HG02852 (cell line): ENCODE measurements at regions not wholly inside any gene's neighbourhood (a gene's known extent, or its start where the extent isn't known, plus 50 kb on each side); places are given as distances from the start of the nearest gene placed in this dataset.
"Not testable (repeated sequence)": the region's sequence is repeated elsewhere in the genome, so short reads cannot be mapped to it uniquely, and the experiment has no call there.

Experiments
- ATAC-seq: cut with Tn5 transposase; IDR thresholded peaks from one replicate; pipeline ENCODE4 v1.9.1; 2021; ENCODE audit warnings: mild to moderate bottlenecking, moderate library complexity; ENCODE audit not compliant: unreplicated experiment

DNA sequence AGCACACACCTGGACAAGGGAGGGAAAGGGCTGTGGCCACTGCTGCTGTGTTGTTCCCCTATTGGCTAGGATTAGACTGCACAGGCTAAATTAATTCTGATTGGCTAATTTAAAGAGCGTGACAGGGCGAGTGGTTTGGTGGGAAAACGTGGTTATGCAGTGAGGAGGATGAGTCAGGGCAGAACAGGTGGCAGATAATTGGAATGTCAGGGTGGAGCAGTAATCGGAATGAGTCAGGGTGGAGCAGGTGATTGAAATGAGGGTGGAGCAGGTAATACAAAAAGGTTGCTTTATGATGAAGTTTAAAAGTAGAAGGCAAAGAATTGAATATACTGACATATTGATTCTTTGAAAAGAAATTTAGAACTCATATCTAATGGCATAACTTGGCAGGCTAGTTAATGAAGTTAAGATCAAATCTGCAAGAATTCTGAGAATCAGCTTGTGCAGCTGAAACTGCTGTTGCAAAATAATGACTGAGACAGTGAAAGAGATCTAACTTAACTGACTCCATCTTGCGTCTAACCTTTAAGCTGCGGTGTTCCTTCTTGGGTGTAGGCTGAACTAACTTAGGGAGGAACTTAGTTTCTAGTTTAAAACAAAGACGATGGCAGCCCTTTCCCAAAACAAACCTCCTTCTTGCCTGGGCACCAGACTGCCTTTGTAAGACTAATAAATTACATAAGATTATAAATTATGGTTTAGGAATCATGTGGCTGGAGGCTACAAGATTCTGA lies 174.3 kb downstream of the UTP18 start:
- no peak for ATAC-seq

DNA sequence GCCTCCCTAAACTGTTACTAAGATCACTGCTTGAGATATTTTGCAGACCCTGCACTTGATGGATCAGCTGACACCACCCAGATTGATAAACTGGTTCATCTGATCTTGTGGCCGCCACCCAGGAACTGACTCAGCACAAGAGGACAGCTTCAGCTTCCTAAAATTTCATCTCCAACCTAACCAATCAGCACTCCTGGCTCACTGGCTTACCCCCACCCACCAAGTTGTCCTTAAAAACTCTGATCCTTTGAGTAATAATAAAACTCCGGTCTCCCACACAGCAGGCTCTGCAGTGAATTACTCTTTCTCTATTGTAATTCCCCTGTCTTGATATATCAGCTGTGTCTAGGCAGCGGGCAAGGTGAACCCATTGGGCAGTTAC lies 174.8 kb downstream of the UTP18 start:
- ATAC-seq, result no peak

DNA sequence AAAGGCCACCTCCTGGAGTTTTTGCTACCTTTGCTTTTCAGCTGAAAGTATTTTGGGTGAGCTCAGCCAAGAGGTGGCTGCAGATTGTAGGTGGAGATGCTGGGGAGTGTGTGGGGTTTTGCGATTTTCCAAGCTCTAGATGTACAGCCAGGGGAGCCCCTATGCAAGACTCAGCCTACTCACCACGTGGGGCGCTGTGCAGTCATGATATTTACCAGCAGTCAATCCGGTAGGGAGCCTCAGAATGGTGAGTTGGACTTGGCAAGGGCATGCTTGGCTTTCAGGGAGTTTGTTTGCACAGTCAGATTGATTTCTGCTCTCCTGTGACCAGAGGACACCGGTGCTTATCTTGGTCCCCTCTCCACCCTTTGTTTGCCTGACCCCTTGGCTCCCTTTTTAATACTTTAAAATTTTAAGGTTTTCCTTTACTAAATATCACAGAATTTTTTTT lies 175.3 kb downstream of the UTP18 start:
- ATAC-seq, result peak; percentile 52

- ATAC-seq, result no peak
Measured at GRCh38 chr17:51439395-51440229, 179.3 kb downstream of the UTP18 start.

- no peak for ATAC-seq
Measured at GRCh38 chr17:51441431-51441830, 181.1 kb downstream of the UTP18 start.

GRCh38 chr17:51442088-51442865 lies 181.9 kb downstream of the UTP18 start:
- ATAC-seq, result no peak

GRCh38 chr17:51443646-51444045 lies 183.3 kb downstream of the UTP18 start:
- ATAC-seq, result no peak

GRCh38 chr17:51445946-51446345 lies 185.6 kb downstream of the UTP18 start:
- no peak for ATAC-seq

GRCh38 chr17:51454456-51454978 lies 194.2 kb downstream of the UTP18 start:
- no peak for ATAC-seq

DNA sequence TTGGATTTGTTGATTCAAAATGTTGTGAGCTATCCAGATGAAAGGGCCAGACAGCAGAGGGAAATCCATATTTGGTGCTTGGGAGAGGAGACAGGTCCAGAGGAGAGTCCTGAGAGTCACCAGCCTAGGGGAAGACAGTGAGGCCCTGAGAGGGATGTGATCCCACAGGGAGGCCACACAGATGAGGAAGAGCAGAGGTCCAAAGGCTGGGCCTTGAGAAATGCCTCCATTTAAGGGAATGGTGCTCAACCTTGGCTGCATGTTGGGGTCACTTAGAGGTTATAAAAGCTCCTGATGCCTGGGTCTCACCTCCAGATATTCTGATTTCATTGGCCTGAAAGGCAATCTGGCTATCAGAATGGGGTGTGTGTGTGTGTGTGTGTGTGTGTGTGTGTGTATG lies 194.9 kb downstream of the UTP18 start:
- ATAC-seq, result no peak

GRCh38 chr17:51455931-51456330 lies 195.6 kb downstream of the UTP18 start:
- no peak for ATAC-seq

DNA sequence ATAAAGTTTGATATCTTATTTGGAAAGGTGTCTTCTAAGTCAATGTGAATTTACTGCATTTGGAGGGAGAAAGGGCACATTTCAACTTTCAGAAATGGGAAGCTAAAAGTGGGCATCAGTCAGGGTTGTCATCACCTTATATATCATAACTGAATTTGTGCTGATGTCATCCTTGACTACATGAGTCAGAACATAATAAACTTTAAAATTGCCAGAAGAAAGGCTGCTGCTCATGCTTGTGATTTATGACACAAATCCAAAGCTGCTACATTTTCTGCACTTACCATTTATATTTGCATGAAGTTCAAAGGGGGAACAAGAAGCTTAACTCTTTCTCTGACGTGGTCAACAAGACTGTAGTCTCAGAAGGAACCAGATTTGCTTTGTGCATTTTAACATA lies 196.6 kb downstream of the UTP18 start:
- no peak for ATAC-seq

DNA sequence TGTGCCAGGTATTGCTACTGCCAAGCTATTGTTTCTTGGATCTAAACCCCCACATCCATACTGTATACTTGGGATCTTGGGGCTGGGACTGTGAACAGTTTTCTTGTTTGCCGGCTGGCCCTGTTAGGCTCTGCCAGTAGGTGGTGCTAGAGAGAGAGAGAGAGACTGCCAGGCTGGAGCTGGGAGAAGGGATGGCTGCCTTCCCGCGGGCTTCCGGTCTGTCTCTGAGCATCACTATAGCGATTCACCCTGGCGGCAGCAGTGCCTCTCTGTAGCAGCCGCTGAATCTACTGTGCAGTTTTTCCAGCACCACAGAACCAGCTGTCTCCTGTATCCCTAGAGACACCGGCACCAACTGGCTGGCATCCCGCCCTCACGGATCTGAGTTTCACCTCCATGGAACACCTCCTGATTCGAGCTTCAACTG lies 201.2 kb downstream of the UTP18 start:
- ATAC-seq, result no peak

DNA sequence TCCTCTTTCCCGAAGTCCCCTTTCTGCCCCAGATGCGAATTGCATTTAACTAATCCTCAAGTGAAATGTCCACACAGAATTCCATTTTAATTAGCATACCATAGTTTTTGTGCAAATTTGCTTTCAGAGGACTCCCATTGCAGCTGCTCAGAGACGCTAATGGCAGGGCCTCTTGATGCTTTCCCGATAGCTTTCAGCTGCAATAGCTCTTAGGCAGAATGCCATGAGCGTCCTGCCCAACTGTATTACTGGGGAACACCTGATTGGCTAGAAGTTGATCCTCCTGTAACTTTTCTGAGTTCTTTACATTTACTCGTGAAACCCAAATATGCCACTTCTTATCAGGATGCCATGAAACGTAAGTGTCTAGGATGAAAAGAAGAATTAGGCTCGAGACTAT lies 203.0 kb downstream of the UTP18 start:
- no peak for ATAC-seq

DNA sequence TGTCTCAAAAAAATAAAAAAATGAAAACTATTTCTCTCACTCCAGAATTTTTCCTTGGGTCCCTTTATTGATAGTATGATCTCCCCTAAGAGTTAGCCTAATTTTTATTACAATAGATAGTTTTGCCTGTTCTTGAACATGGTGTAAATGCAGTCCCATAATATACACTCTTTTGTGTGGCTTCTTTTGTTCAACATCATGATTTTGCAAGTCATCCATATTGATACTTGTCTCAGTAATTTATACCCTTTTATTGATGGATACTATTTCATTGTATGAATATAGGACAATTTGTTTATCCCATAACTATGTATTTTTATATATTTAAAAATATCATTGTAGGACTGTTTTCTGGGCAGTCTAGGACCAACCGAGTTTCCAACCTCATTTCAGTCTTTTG lies 207.0 kb downstream of the UTP18 start:
- no peak for ATAC-seq

DNA sequence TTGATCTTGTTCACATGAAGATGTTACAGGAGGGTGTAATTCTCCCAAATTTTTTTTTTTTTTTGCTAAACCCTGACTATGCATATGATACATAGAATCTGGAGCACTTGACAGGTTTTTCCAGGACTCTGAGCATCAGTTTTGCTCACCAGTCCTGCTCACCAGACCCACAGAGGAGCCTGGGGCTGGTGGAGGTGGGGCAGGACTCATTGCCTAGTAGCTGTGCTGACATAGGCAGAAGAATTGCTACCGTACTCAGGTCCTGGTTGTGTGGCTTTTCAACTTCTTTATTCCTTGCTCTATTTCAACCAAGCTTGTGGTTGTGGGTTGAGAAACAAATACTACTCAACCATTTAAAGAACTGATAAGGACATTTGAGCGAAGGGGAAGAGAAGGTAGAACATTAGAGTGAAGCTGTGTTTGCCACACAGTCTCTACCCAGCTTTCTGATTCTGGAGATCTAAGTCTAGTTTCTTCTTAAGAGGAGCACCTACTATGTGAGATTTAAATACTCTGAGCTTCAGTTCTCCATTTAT lies 212.4 kb downstream of the UTP18 start:
- ATAC-seq, result no peak

DNA sequence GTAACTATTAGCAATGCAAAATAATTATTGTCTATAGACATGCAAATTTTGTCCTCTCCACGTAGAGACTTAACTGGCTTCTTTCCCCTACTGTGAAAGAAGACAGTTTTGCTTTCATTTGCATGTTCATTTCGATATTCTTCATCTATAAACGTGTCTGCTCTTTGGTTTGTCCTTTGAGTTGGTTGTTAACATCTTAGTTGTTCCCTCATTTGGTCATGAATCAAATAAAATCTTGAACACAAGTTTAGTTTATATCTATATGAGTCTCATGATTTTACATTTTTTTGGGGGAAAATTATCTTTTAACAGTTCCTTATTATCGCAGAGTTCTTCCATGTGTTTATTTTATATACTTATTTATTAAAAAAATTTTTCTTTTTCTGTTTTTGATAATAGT lies 214.4 kb downstream of the UTP18 start:
- ATAC-seq, result no peak

GRCh38 chr17:51475730-51476129 lies 215.4 kb downstream of the UTP18 start:
- ATAC-seq, result no peak

DNA sequence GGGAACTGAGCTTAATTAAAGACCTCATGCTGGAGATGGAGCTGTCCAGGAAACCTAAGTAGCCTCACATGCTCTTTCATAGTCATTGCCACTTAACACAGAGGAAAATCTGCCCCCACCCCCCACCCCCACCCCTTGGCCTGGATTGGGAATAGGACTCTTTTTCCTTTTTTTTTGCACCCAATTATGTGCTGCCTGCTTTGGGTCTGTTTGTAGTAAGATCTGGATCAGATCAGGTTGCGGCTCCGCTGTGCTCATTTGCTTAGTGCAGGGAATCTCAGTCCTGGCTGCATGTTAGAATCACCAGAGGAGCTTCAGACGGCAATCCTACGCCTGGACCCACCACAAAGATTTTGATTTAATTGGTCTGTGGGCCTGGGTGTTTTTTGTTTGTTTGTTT lies 219.0 kb downstream of the UTP18 start:
- no peak for ATAC-seq

DNA sequence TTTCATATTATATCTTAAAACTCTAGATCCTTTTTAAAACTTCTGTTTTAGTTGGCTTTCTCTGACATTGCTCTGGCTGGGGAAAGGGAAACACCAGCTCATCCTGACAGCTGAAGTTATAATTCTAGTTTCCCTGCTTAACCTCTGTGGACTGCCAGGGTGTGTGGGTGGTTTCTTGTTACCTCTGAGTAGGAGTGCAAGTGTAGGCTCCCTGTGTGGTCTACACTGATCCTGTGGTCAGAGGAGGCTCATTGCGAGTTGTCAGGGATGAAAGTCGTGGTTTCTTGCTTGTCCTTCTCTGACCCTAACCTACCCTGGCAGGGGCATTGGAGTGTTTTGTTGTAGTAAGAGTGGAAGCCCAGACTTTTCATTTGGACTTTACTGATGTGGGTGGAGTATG lies 221.0 kb downstream of the UTP18 start:
- no peak for ATAC-seq

DNA sequence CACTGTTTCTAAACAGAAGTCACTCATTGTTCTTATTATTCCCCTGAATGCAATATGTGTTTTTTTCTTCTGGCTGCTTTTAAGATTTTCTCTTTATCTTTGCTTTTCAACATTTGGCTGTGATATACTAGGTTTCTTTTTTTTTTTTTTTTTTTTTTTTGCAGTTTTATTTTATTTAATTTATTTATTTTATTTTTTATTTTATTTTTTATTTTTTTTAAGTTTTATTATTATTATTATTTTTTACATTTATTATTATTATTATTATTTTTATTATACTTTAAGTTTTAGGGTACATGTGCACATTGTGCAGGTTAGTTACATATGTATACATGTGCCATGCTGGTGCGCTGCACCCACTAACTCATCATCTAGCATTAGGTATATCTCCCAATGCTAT lies 221.9 kb downstream of the UTP18 start:
- not testable (repeated sequence) for ATAC-seq
